DND-41 (cell line): ENCODE measurements at regions not wholly inside any gene's neighbourhood (a gene's known extent, or its start where the extent isn't known, plus 50 kb on each side); places are given as distances from the start of the nearest gene placed in this dataset.

Experiments
- EZH2 ChIP-seq: IDR thresholded peaks from 3 replicates; pipeline ENCODE4 v1.6.1; 2012; ENCODE audit warnings: borderline replicate concordance, low read depth, mild to moderate bottlenecking, moderate library complexity, low read length, inconsistent platforms; ENCODE audit not compliant: severe bottlenecking
- TF ChIP-seq, protein P1 (sequence below): IDR thresholded peaks from 2 replicates; pipeline ENCODE4 v1.5.1; 2012; ENCODE audit warnings: borderline replicate concordance, low read length, moderate library complexity, mild to moderate bottlenecking; ENCODE audit not compliant: poor library complexity, severe bottlenecking; ENCODE audit errors: extremely low read depth

GRCh38 chr11:134742956-134743819 is 331.1 kb upstream of the B3GAT1 start:
- TF ChIP-seq, protein P1, sequence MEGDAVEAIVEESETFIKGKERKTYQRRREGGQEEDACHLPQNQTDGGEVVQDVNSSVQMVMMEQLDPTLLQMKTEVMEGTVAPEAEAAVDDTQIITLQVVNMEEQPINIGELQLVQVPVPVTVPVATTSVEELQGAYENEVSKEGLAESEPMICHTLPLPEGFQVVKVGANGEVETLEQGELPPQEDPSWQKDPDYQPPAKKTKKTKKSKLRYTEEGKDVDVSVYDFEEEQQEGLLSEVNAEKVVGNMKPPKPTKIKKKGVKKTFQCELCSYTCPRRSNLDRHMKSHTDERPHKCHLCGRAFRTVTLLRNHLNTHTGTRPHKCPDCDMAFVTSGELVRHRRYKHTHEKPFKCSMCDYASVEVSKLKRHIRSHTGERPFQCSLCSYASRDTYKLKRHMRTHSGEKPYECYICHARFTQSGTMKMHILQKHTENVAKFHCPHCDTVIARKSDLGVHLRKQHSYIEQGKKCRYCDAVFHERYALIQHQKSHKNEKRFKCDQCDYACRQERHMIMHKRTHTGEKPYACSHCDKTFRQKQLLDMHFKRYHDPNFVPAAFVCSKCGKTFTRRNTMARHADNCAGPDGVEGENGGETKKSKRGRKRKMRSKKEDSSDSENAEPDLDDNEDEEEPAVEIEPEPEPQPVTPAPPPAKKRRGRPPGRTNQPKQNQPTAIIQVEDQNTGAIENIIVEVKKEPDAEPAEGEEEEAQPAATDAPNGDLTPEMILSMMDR = peak; percentile 25
- TF ChIP-seq EZH2 = no peak
